Gastrocnemius medialis (tissue), 4 donors: ENCODE measurements at regions not wholly inside any gene's neighbourhood (a gene's known extent, or its start where the extent isn't known, plus 50 kb on each side); places are given as distances from the start of the nearest gene placed in this dataset.

Source experiments
- ATAC-seq, 2 donors: fragments of 150-250 bp; one replicate each; pipeline ENCODE4 v1.9.1; 2016
- DNase-seq, 2 donors: peaks; one replicate each; pipeline ENCODE4 v3.0.0-alpha.2; 2019
- H3K27ac ChIP-seq, 4 donors: fragments of 200-600 bp; sonication (generic); 1 replicate in 1 of 4; 2 replicates in 3 of 4; pipeline ENCODE4 v1.5.1; 2016 to 2018; ENCODE audit warnings: mild to moderate bottlenecking in 2 of 4, moderate library complexity in 1 of 4
- H3K27me3 ChIP-seq, 3 donors: fragments of 200-600 bp; sonication (generic) in 2 of 3; 1 replicate in 1 of 3; 2 replicates in 2 of 3; pipeline versions ENCODE4 v1.5.1 to v1.6.0; 2016 to 2019; ENCODE audit warnings: mild to moderate bottlenecking in 1 of 3, moderate library complexity in 1 of 3
- H3K36me3 ChIP-seq, 2 donors: fragments of 200-600 bp; sonication (generic) in 1 of 2; one replicate each; pipeline ENCODE4 v1.5.1; 2017 to 2018
- H3K4me1 ChIP-seq, 2 donors: fragments of 200-600 bp; sonication (generic) in 1 of 2; one replicate each; pipeline ENCODE4 v1.5.1; 2016 to 2017; ENCODE audit warnings: mild to moderate bottlenecking in 2 of 2
- H3K4me3 ChIP-seq, 4 donors: fragments of 200-600 bp; sonication (generic) in 3 of 4; 1 replicate in 1 of 4; 2 replicates in 3 of 4; pipeline ENCODE4 v1.5.1; 2016 to 2019; ENCODE audit warnings: mild to moderate bottlenecking in 2 of 4
- H3K9me3 ChIP-seq, 3 donors: fragments of 200-600 bp; sonication (generic) in 2 of 3; 1 replicate in 1 of 3; 2 replicates in 2 of 3; pipeline ENCODE4 v1.5.1; 2016 to 2019
- CTCF ChIP-seq, 5 experiments: fragments of 450-650 bp in 3 of 5; fragments of 200-600 bp in 2 of 5; sonication (generic) in 2 of 5; IDR thresholded peaks in 4 of 5; conservative IDR thresholded peaks in 1 of 5; 1 replicate in 4 of 5; 2 replicates in 1 of 5; pipeline ENCODE4 v1.5.1; 2016 to 2019; ENCODE audit warnings: antibody characterized with exemption in 5 of 5, mild to moderate bottlenecking in 3 of 5, moderate library complexity in 3 of 5
- POLR2A ChIP-seq, 2 donors: fragments of 450-650 bp; IDR thresholded peaks; one replicate each; pipeline ENCODE4 v1.6.1; 2017; ENCODE audit warnings: antibody characterized with exemption in 2 of 2, mild to moderate bottlenecking in 2 of 2, moderate library complexity in 2 of 2
- in situ Hi-C, 4 donors: fragments of 200-750 bp; cut with MboI; loops; one replicate each; pipeline versions ENCODE4 v1.15.0 to v1.8.0; 2017; ENCODE audit warnings: low sequenced_read_pairs in 4 of 4
- intact Hi-C: fragments of 100-400 bp; cut with DNase I; formaldehyde crosslinking; loops from one replicate; pipeline ENCODE4 v1.15.1; 2023; ENCODE audit warnings: low total_unique reads

DNA sequence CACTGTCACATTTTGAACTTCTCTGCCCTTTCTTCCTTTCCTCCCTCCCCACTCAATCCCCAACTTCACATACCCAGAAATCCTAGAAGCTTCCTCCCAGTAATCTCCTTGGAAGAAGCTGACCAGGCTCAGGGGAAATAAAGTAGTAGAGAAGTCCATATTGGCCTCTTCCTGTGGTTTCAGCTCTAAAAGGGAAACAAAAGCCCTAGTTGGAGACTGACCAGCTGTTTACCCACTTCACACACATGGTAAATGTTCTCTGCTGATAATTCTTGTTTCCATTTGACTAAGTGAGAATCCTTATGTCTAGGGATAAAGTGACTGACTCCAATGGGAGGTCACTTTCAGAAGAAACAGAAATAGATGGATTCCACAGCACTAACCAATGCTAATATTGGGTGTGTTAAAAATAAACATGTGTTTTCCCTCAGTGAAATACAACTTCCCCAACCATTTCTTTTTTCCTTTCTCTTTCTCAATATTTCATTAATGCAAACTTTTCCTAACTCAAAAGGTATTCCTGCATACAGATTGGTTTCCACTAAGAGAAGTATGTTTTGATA is 178.9 kb upstream of the DPT start:
- intact Hi-C loops (no loop called here), in situ Hi-C loops (no loop called here)
- Histone ChIP-seq H3K4me3 (no peak overlapping the region), H3K9me3 (no peaks in the 10 kb centered on the region), H3K27me3 (no peaks in the 10 kb centered on the region), H3K4me1 (peaks cover 0 to 6% of the 10 kb centered on the region in 2 donors), H3K36me3 (no peaks in the 10 kb centered on the region), H3K27ac (no peak overlapping the region)
- no peak for DNase-seq
- no peak for ATAC-seq
- TF ChIP-seq CTCF (IDR thresholded peaks at IDR 0.05 in 4 of 5, conservative IDR thresholded peaks at IDR 0.05 in 1 of 5) = no peak
- no peak for TF ChIP-seq POLR2A (IDR thresholded peaks at IDR 0.05)

DNA sequence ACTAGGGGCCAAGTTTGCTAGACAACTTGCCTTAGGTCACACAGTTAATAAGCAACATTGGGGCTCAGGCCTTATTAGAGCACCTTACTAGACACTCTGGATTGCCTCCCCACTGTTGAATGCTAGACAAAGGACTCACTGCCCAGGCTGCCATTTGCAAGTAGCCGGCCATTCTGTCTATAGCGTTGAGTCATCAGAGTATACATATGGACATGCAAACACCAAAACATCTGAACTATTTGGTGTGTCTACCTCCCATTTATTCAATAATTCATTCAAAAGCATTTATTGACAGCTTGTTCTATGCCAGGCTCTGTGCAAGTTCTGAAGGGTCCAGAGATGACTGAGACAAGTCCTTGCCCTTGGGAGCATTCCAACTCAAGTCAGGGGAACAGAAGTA is 181.4 kb upstream of the DPT start:
- Histone ChIP-seq H3K36me3 (no peaks in the 10 kb centered on the region), H3K27me3 (no peaks in the 10 kb centered on the region), H3K4me1 (peaks cover 0 to 6% of the 10 kb centered on the region in 2 donors), H3K9me3 (no peaks in the 10 kb centered on the region), H3K27ac (no peak overlapping the region), H3K4me3 (no peak overlapping the region)
- no peak for DNase-seq
- intact Hi-C loops = no loop called here
- in situ Hi-C loops = no loop called here
- no peak for ATAC-seq
- no peak for TF ChIP-seq CTCF (IDR thresholded peaks at IDR 0.05 in 4 of 5, conservative IDR thresholded peaks at IDR 0.05 in 1 of 5)
- TF ChIP-seq POLR2A (IDR thresholded peaks at IDR 0.05) = no peak

- Histone ChIP-seq H3K4me3 (no peak overlapping the region), H3K4me1 (peaks cover 0 to 6% of the 10 kb centered on the region in 2 donors), H3K9me3 (no peaks in the 10 kb centered on the region), H3K27ac (no peak overlapping the region), H3K36me3 (no peaks in the 10 kb centered on the region), H3K27me3 (no peaks in the 10 kb centered on the region)
- DNase-seq = no peak
- no peak for ATAC-seq
- in situ Hi-C loops (no loop called here), intact Hi-C loops (no loop called here)
- no peak for TF ChIP-seq POLR2A (IDR thresholded peaks at IDR 0.05)
- TF ChIP-seq CTCF (IDR thresholded peaks at IDR 0.05 in 4 of 5, conservative IDR thresholded peaks at IDR 0.05 in 1 of 5) = no peak
These were observed 182.4 kb upstream of the DPT start for GRCh38 chr1:168911370-168911769.

DNA sequence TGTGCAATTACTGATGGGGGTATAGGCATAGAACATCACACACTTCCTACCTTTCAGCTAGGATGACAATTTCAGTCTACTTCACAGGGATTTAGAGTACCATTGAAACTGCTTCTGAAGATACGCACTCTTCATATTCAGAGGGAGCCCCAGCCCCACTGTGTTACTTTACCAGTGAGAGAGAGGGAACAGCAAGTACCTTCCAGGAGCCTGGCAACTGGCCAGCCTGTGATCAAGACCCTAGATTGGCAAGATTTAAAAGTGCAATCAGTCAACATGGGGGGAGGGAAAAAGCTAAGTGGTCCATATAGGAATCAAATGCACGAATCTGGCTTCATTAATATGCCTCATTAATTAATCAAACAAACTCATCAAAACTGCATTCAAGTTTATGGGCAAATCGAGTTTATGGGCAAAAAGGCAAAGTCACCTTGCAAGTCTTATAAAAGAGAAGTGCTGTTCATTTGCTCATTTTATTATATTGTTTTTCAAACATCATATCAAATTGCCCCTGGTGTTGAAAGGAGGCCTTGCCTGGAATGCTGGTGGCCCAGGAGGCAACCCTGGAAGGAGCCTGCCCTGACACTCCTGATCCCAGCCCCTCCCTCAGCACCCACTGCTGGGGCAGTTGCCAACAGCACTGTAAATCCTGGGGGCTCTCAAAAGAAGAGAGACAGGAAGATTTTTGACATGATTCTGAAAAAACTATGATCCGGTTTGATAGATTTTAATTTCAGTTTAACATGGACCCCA is 184.9 kb upstream of the DPT start:
- Histone ChIP-seq H3K4me3 (no peak overlapping the region), H3K27me3 (no peaks in the 10 kb centered on the region), H3K27ac (no peak overlapping the region), H3K9me3 (no peaks in the 10 kb centered on the region), H3K4me1 (no peaks in the 10 kb centered on the region), H3K36me3 (no peaks in the 10 kb centered on the region)
- DNase-seq (no peak), ATAC-seq (no peak)
- in situ Hi-C loops (no loop called here), intact Hi-C loops (no loop called here)
- no peak for TF ChIP-seq CTCF (IDR thresholded peaks at IDR 0.05 in 4 of 5, conservative IDR thresholded peaks at IDR 0.05 in 1 of 5)
- no peak for TF ChIP-seq POLR2A (IDR thresholded peaks at IDR 0.05)
